ENCODE measurements at regions not wholly inside any gene's neighbourhood (a gene's known extent, or its start where the extent isn't known, plus 50 kb on each side); places are given as distances from the start of the nearest gene placed in this dataset.

DNA sequence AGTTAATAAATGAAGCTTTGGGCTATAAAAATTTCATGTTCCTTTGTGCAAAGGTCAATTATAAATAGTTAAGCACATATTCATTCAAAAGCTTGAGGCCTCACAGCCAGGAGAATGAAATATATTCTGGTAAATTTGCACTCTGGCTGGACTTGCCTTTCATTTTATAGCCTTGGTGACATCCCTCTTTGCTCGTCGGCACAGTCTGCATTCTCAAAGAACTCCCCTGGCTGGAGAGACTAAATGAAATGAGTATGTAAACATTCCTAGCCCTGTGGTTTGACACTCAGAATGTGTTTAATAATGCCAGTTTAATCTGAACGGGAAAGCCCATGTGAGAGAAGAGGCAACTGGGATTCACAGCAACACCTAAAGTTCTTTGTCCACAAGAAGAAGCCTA is 285.6 kb downstream of the BRINP1 start:
- H3K4me3 ChIP-seq (ENCODE audit: low read length): no peak overlapping the region
- H3K9me3 ChIP-seq (ENCODE audit: control insufficient read depth, low read length): no peaks in the 10 kb centered on the region
- H3K27ac ChIP-seq (ENCODE audit: low read depth, low read length): no peak overlapping the region
- no peaks in the 10 kb centered on the region for H3K36me3 ChIP-seq (ENCODE audit: control insufficient read depth, insufficient read depth, low read length)
- Mint-ChIP-seq H3K27me3 (ENCODE audit: insufficient read depth) (no peaks in the 10 kb centered on the region), H3K4me1 (peaks cover 12% of the 10 kb centered on the region), H3K36me3 (ENCODE audit: low read depth) (no peaks in the 10 kb centered on the region), H3K27ac (no peak overlapping the region), H3K4me3 (no peak overlapping the region), H3K9me3 (no peaks in the 10 kb centered on the region)
- no peaks in the 10 kb centered on the region for H3K27me3 ChIP-seq (ENCODE audit: control insufficient read depth, insufficient read depth, low read length, poor library complexity, severe bottlenecking)
- H3K4me1 ChIP-seq (ENCODE audit: control insufficient read depth, insufficient read depth, low read length): no peaks in the 10 kb centered on the region
- H3K9ac ChIP-seq (ENCODE audit: extremely low read depth, low read length, poor library complexity, severe bottlenecking): no peak overlapping the region
- TF ChIP-seq, protein P1, sequence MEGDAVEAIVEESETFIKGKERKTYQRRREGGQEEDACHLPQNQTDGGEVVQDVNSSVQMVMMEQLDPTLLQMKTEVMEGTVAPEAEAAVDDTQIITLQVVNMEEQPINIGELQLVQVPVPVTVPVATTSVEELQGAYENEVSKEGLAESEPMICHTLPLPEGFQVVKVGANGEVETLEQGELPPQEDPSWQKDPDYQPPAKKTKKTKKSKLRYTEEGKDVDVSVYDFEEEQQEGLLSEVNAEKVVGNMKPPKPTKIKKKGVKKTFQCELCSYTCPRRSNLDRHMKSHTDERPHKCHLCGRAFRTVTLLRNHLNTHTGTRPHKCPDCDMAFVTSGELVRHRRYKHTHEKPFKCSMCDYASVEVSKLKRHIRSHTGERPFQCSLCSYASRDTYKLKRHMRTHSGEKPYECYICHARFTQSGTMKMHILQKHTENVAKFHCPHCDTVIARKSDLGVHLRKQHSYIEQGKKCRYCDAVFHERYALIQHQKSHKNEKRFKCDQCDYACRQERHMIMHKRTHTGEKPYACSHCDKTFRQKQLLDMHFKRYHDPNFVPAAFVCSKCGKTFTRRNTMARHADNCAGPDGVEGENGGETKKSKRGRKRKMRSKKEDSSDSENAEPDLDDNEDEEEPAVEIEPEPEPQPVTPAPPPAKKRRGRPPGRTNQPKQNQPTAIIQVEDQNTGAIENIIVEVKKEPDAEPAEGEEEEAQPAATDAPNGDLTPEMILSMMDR (conservative IDR thresholded peaks at IDR 0.05): no peak
- no peak for DNase-seq
- 88 to 100% methylated on average over 1 to 3 of the region's 3 CpGs for WGBS, 2 experiments (ENCODE audit: insufficient coverage in 1 of 2, insufficient read length in 1 of 2)

DNA sequence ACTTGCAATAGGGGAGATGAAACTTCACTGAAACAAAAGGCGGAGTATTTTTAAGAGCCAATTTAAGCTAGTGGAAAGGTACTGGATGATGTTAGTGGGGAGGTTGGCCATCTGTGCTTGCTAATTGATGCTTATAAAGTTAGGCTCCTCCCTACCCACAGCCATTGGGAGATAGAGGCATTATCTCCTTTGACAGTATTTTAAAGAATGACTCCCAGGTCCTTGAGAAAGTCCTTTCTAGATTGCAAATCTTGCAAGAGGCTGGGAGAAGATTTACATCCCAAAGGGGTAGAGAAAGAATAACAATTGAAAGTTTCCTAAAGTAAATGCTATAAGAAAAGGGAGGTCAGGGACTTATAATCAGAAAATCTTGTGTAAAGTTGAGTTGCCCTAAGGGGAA is 282.6 kb downstream of the BRINP1 start:
- H3K9ac ChIP-seq (ENCODE audit: extremely low read depth, low read length, poor library complexity, severe bottlenecking): no peak overlapping the region
- no peak overlapping the region for H3K4me3 ChIP-seq (ENCODE audit: low read length)
- H3K36me3 Mint-ChIP-seq (ENCODE audit: low read depth): no peaks in the 10 kb centered on the region
- no peak overlapping the region for H3K27ac ChIP-seq (ENCODE audit: low read depth, low read length)
- 100% methylated on average over 1 of the region's 1 CpG for WGBS, 2 experiments (ENCODE audit: insufficient coverage in 1 of 2, insufficient read length in 1 of 2)
- no peak overlapping the region for H3K4me3 Mint-ChIP-seq
- no peaks in the 10 kb centered on the region for H3K27me3 ChIP-seq (ENCODE audit: control insufficient read depth, insufficient read depth, low read length, poor library complexity, severe bottlenecking)
- no peaks in the 10 kb centered on the region for H3K4me1 ChIP-seq (ENCODE audit: control insufficient read depth, insufficient read depth, low read length)
- TF ChIP-seq, protein P1 (conservative IDR thresholded peaks at IDR 0.05): no peak
- H3K27ac Mint-ChIP-seq: no peak overlapping the region
- H3K4me1 Mint-ChIP-seq: peaks cover 12% of the 10 kb centered on the region
- no peaks in the 10 kb centered on the region for H3K27me3 Mint-ChIP-seq (ENCODE audit: insufficient read depth)
- no peaks in the 10 kb centered on the region for H3K9me3 Mint-ChIP-seq
- no peak for DNase-seq
- H3K36me3 ChIP-seq (ENCODE audit: control insufficient read depth, insufficient read depth, low read length): no peaks in the 10 kb centered on the region
- no peaks in the 10 kb centered on the region for H3K9me3 ChIP-seq (ENCODE audit: control insufficient read depth, low read length)

DNA sequence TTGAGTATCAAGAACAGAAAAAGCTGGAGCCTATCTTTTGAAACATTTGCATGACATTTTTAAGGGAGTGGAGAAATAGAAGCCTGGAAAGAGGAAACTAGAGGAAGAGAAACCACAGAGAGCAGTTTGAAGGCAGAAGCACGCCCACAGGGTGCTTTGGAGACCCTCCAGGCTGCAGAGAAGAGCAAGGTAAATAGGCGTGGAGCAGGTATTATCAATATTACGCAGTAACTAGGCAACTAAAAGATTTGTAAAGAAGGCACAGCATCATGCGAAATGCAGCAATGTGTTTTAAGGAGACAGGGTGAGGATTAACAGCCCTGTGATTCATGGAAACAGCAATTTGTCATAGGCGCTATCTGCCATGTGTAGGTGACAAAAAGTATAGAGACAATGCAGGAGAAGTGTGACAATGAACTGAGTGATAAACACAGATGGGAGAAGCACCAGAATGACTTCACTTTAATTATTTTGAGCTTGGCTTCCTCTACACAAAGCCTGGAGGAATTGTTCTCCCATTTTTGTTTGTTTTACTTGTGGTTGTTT is 281.2 kb downstream of the BRINP1 start:
- H3K27me3 Mint-ChIP-seq (ENCODE audit: insufficient read depth): no peaks in the 10 kb centered on the region
- no peaks in the 10 kb centered on the region for H3K36me3 Mint-ChIP-seq (ENCODE audit: low read depth)
- no peak overlapping the region for H3K27ac ChIP-seq (ENCODE audit: low read depth, low read length)
- no peaks in the 10 kb centered on the region for H3K9me3 ChIP-seq (ENCODE audit: control insufficient read depth, low read length)
- TF ChIP-seq, protein P1 (conservative IDR thresholded peaks at IDR 0.05): no peak
- no peak for DNase-seq
- no peak overlapping the region for H3K4me3 Mint-ChIP-seq
- H3K27ac Mint-ChIP-seq: no peak overlapping the region
- peaks cover 15% of the 10 kb centered on the region for H3K4me1 Mint-ChIP-seq
- H3K27me3 ChIP-seq (ENCODE audit: control insufficient read depth, insufficient read depth, low read length, poor library complexity, severe bottlenecking): no peaks in the 10 kb centered on the region
- no peaks in the 10 kb centered on the region for H3K9me3 Mint-ChIP-seq
- H3K4me3 ChIP-seq (ENCODE audit: low read length): no peak overlapping the region
- H3K36me3 ChIP-seq (ENCODE audit: control insufficient read depth, insufficient read depth, low read length): no peaks in the 10 kb centered on the region
- H3K4me1 ChIP-seq (ENCODE audit: control insufficient read depth, insufficient read depth, low read length): peaks cover 2% of the 10 kb centered on the region
- 88 to 89% methylated on average over 5 of the region's 5 CpGs for WGBS, 2 experiments (ENCODE audit: insufficient coverage in 1 of 2, insufficient read length in 1 of 2)
- H3K9ac ChIP-seq (ENCODE audit: extremely low read depth, low read length, poor library complexity, severe bottlenecking): no peak overlapping the region

Data from endodermal cell (in vitro differentiated cells).